GM18498 (cell line): ENCODE measurements at regions not wholly inside any gene's neighbourhood (a gene's known extent, or its start where the extent isn't known, plus 50 kb on each side); places are given as distances from the start of the nearest gene placed in this dataset.

Source experiments
- ATAC-seq: cut with Tn5 transposase; IDR thresholded peaks from one replicate; pipeline ENCODE4 v1.9.1; 2021; ENCODE audit warnings: mild to moderate bottlenecking, moderate library complexity; ENCODE audit not compliant: unreplicated experiment

DNA sequence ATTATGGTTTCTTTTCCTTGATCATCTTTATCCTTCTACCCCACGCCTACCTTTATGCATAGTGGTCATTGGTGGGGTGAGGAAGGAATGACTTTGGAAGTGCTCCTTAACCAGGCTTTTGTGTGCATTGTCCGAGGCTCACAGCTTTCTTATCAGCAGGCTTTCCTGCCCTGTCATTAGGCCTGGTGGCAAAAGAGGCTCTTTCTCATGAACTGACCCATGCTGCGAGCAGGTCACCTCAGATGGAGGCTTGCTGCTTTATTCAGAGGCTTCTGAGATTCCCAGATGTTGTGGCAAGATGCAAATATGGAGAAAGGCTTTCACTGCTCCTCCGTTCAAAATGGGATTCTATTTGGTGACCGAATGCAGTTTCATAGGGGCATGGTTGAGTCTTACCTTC, 57.4 kb upstream of the DMRTA1 start:
- no peak for ATAC-seq

GRCh38 chr9:22392523-22392922, 54.1 kb upstream of the DMRTA1 start:
- no peak for ATAC-seq

GRCh38 chr9:22395687-22396141, 50.9 kb upstream of the DMRTA1 start:
- ATAC-seq: no peak
